ENCODE measurements at regions not wholly inside any gene's neighbourhood (a gene's known extent, or its start where the extent isn't known, plus 50 kb on each side); places are given as distances from the start of the nearest gene placed in this dataset.
A peak's percentile ranks its signal among the peaks of the same experiment; 100 is the strongest.

DNA sequence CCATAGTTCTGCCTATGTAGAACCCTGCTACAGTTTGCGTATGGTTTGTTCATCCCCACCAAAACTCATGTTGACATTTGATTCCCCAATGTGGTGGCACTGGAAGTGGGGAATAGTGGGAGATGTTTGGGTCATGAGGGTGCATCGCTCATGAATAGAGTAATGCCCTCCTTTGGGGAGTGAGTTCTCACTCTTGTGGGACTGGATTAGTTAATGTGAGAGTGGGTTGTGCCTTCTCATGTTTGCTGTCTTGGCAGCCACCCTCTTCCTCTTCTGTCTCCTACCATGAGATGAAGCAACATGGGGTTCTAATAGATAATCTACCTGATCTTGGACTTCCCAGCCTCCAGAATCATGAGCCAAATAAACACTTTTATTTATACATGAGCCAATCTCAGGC, 237.2 kb upstream of the APCDD1 start:
- no peak overlapping the region for H3K27ac ChIP-seq
- H3K4me3 ChIP-seq, result no peak overlapping the region
- H3K4me1 ChIP-seq, result no peaks in the 10 kb centered on the region
- TF ChIP-seq POLR2A (IDR thresholded peaks at IDR 0.05), result no peak
- TF ChIP-seq CTCF (IDR thresholded peaks at IDR 0.05), result no peak
- no peaks in the 10 kb centered on the region for H3K9me3 ChIP-seq
- peak in 1 of 2 donors; percentile 20 for DNase-seq (ENCODE audit: extremely low spot score in 2 of 2)
- no peaks in the 10 kb centered on the region for H3K36me3 ChIP-seq
- intact Hi-C loops (cut with DNase I), result no loop called here
- H3K27me3 ChIP-seq, result no peaks in the 10 kb centered on the region

DNA sequence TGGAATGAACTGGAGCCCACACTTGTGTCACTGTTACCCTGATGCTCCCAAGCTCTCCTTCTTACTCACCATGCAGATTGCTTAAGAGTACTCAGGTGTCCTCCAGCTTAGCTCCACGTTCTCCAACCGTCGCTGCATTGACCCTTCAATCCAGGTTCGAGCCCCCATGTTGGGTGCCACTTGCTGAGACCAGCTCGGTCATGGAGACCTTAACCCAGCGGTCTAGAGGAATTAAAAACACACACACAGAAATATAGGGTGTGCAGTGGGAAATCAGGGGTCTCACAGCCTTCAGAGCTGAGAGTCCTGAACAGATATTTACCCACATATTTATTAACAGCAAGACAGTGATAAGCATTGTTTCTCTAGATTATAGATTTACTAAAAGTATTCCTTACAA, 229.1 kb upstream of the APCDD1 start:
- Histone ChIP-seq H3K36me3 (no peaks in the 10 kb centered on the region), H3K4me1 (no peaks in the 10 kb centered on the region), H3K4me3 (no peak overlapping the region), H3K27ac (no peak overlapping the region), H3K9me3 (no peaks in the 10 kb centered on the region), H3K27me3 (no peaks in the 10 kb centered on the region)
- intact Hi-C loops (cut with DNase I), result no loop called here
- DNase-seq (ENCODE audit: extremely low spot score in 2 of 2), result peak; percentile 37 to 43
- TF ChIP-seq POLR2A (IDR thresholded peaks at IDR 0.05) (no peak), CTCF (IDR thresholded peaks at IDR 0.05) (no peak), POLR2AphosphoS5 (IDR thresholded peaks at IDR 0.05; ENCODE audit: insufficient read depth in 1 of 2, low read depth in 1 of 2) (no peak)

DNA sequence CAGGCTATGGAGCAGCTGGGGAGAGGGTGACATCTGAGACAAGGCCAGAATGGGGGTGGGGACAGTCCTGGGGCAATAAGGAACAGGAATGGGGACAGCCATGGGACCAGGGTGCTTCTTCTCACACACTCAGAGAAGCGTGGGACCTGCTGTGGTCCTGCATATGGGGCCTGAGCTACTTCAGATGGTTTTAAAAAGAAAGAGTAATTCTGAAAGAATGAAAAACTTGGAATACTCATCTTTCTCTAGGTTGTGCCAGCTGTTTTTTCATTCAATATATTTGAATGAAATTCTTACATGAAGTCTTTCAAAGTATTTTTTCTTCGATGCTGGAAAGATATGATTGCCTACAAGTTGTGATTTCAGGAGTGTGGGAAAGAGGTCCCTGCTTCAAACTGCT, 227.5 kb upstream of the APCDD1 start:
- Histone ChIP-seq H3K9me3 (no peaks in the 10 kb centered on the region), H3K36me3 (no peaks in the 10 kb centered on the region), H3K4me3 (no peak overlapping the region), H3K27me3 (no peaks in the 10 kb centered on the region), H3K27ac (no peak overlapping the region), H3K4me1 (peaks cover 3% of the 10 kb centered on the region)
- TF ChIP-seq POLR2A (IDR thresholded peaks at IDR 0.05) (no peak), CTCF (IDR thresholded peaks at IDR 0.05) (no peak), POLR2AphosphoS5 (IDR thresholded peaks at IDR 0.05; ENCODE audit: insufficient read depth in 1 of 2, low read depth in 1 of 2) (no peak)
- intact Hi-C loops (cut with DNase I), result no loop called here
- peak in 1 of 2 donors; percentile 29 for DNase-seq (ENCODE audit: extremely low spot score in 2 of 2)

GRCh38 chr18:10228326-10228725, 226.1 kb upstream of the APCDD1 start:
- intact Hi-C loops (cut with DNase I), result no loop called here
- Histone ChIP-seq H3K27me3 (no peaks in the 10 kb centered on the region), H3K4me1 (peaks cover 5% of the 10 kb centered on the region), H3K36me3 (no peaks in the 10 kb centered on the region), H3K27ac (no peak overlapping the region), H3K9me3 (no peaks in the 10 kb centered on the region), H3K4me3 (no peak overlapping the region)
- DNase-seq (ENCODE audit: extremely low spot score in 2 of 2), result no peak
- TF ChIP-seq POLR2A (IDR thresholded peaks at IDR 0.05) (no peak), CTCF (IDR thresholded peaks at IDR 0.05) (no peak), POLR2AphosphoS5 (IDR thresholded peaks at IDR 0.05; ENCODE audit: insufficient read depth in 1 of 2, low read depth in 1 of 2) (no peak)

GRCh38 chr18:10229458-10229857, 225.0 kb upstream of the APCDD1 start:
- no peaks in the 10 kb centered on the region for H3K9me3 ChIP-seq
- no peak overlapping the region for H3K27ac ChIP-seq
- intact Hi-C loops (cut with DNase I), result no loop called here

More at GRCh38 chr18:10229458-10229857, 225.0 kb upstream of the APCDD1 start:
- TF ChIP-seq POLR2A (IDR thresholded peaks at IDR 0.05), result no peak
- no peak for TF ChIP-seq CTCF (IDR thresholded peaks at IDR 0.05)
- TF ChIP-seq POLR2AphosphoS5 (IDR thresholded peaks at IDR 0.05; ENCODE audit: insufficient read depth in 1 of 2, low read depth in 1 of 2), result no peak
- Histone ChIP-seq H3K4me3 (no peak overlapping the region), H3K27me3 (no peaks in the 10 kb centered on the region), H3K4me1 (peaks cover 10% of the 10 kb centered on the region), H3K36me3 (no peaks in the 10 kb centered on the region)
- DNase-seq (ENCODE audit: extremely low spot score in 2 of 2), result no peak
